Jurkat, Clone E6-1 (cell line): ENCODE measurements at regions not wholly inside any gene's neighbourhood (a gene's known extent, or its start where the extent isn't known, plus 50 kb on each side); places are given as distances from the start of the nearest gene placed in this dataset.

Experiments
- DNase-seq: peaks from one replicate; pipeline ENCODE4 v3.0.0-alpha.2; 2011; ENCODE audit warnings: low read depth, low spot score
- H3K4me3 ChIP-seq: 2 replicates; pipeline ENCODE4 v1.5.1; 2011; ENCODE audit warnings: mild to moderate bottlenecking, low read length, control low read depth, moderate library complexity

DNA sequence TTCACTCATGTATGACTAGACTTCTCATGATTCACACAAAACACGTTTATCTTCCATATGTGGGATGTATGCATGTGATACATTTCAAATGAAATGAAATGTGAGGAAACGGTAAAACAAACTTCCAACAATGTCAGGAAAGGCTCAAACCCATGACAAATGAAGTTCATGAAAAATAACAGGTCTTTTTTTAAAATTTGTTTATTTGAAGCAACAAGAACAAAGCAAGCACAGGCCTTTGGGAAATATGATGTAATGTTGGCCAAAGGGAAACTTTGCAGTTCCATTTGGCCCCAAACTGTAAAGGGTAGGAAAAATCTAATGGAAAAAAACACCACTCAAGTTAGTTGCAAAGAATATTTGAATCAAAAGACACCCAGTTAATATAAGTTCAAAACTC lies 463.8 kb upstream of the ARGLU1 start:
- DNase-seq, result no peak
- no peak overlapping the region for H3K4me3 ChIP-seq

DNA sequence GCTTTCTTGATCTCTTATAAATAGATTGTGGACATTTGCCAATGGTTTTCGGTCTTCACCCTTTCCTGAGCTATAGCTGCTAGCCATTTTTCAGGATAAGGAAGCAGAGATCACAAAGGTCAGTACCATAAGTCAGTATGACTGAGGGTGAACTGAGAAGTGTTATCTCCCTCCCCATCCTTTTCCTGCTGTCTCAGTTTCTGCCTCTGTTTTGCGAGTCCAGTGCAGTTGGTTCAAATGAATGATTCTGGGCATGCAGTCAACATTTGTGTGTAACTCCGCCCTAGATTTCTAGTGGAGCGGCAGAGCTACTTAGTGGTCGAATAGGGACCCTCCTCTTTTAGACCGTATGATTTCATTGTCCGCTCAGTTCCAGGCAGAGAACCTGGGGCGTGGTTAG lies 460.8 kb upstream of the ARGLU1 start:
- H3K4me3 ChIP-seq, result no peak overlapping the region
- DNase-seq, result no peak

DNA sequence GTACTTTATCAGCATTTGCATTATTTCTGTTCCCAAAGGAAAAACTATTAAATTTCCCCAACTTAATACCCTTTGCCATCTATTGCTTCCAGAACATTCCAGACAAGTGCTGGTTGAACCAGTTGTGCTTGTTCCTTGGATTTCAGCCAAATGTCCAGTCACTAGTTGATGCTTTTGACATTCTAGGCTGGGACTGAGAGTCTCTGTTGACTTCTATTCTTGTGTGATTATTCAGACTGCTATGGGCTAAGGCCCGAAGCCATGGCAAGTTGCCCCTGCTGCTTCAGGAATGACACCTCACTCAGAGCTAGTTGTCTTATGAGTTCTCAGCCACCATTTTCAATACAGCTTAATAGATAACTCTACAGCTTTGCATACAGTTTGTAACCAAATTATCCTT lies 458.1 kb upstream of the ARGLU1 start:
- DNase-seq, result no peak
- no peak overlapping the region for H3K4me3 ChIP-seq

DNA sequence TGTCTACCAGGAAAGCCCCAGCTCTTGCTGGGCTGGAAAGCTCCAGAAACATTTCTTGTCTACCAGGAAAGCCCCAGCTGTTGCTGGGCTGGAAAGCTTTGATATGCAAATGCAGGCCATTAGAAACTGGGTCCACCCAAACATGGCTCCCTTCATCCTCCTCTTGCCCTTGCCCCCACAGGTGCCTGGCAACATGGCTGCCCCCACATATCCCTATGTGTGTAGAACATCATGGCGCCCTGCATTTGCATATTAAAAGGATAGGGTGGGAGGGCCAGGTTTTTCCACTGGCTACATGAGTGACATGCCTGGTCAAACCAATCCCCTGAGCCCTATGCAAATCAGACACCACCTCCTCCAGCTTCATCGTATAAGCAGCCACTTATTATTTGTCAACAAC lies 455.4 kb upstream of the ARGLU1 start:
- no peak overlapping the region for H3K4me3 ChIP-seq
- DNase-seq, result no peak

DNA sequence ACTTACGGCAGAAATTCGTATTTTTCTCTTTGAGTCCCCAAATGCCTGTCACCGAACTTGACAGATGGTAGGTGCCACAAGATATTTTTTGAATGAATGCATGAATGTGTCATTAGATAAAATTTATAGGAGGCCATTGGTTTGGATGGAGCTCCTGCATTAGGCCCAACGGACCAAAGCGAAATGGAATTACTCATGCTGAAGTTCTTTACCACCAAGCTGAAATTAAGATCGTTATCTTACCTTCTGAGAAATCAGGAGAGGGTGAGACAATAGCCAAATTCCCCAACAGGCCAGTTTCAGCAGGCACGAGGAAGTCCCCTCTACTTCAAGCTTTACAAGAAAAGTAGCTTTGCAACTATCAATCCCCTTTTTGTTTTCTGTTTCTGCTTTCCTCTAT lies 452.5 kb upstream of the ARGLU1 start:
- H3K4me3 ChIP-seq, result no peak overlapping the region
- no peak for DNase-seq

DNA sequence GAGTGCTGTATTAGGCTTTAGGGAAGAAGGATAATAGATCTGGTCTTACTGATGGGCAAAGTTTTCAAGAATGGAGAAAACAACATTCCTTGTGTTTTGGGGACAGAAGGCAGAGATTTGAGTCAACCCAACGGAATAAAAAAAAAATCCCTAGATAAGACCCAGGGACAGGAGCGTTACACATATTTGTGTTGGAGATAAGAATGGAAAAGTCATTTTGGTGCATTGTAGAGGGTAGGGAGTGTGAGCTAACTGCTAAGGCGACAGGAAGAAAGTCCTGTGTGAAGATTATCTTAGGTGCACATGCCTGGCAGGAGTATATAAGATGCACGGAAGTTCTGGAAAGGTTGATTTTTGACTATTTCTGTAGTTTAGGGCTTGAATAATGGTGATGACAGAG lies 450.3 kb upstream of the ARGLU1 start:
- DNase-seq, result no peak
- no peak overlapping the region for H3K4me3 ChIP-seq

DNA sequence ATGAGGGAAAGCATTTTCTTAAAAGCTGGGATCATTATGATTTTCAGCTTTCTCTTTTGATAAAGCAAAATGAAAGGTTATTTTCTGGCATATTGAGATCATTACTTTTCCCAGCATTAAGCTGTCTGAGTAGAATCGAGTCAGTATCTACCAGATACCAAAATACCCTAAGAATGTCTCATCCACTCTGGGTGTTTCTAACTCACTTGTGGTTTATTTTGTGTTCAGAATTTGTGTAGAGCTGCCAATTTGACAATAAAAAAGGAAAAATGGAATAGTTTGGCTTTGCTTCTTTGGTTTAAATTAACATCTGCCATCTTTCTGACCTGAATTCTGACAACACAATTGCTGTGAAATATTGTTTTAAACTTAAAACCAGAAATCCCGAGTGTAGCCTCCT lies 438.7 kb upstream of the ARGLU1 start:
- H3K4me3 ChIP-seq, result no peak overlapping the region
- DNase-seq, result no peak

DNA sequence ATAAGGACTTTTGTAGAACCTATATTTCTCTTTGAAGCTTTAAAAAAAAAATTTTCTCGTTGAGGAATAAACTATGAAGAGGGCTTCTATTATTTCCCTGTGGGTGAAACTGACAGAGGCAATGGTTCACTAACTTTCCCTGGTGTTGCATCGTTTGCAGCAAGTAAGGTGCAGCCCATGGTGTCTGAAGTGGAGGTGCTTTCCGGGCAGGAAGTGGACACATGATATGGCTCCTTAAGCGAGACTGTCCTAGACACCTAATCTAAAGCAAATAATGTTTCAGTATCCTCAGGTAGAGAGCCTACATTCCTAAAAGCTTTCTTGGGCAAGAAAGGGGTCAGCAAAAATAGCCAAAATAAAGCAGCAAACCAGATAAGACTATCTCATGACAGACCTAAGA lies 437.6 kb upstream of the ARGLU1 start:
- H3K4me3 ChIP-seq, result no peak overlapping the region
- no peak for DNase-seq

DNA sequence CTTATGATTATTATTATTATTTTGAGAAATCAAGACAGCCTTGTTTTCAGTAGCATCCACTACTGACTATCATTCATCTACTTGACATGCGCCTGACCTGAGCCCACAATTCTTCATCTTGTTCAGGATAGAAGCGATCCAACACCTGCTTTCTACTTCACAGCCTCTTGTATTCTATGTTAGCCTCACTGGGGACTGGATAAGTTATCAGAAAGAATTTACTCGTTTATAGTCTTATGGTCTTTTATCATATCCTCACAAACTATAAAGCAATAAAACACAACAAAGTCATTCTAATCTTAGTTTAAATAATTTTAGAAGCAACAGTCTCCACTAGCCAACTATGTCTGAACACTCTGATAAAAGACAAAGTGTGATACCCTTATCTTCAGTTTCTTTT lies 436.0 kb upstream of the ARGLU1 start:
- no peak for DNase-seq
- no peak overlapping the region for H3K4me3 ChIP-seq

DNA sequence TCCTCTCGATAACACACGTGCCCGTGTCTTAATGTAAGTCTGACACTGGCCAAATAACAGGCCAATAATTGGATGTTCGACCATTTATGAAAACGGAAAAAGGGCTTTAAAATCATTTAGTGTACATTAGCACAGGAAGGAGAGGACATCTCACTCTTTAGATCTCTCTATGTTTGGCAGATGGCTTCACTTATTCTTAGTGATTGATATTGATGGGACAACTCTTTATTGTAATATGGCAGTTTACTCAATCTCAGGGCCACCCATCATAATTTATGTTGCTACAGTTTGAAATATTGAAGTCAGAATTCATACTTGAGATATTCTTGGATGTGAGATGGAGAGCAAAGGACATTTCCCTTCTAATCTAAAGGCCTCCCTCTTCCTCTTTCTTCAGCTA lies 430.7 kb upstream of the ARGLU1 start:
- no peak overlapping the region for H3K4me3 ChIP-seq
- no peak for DNase-seq

DNA sequence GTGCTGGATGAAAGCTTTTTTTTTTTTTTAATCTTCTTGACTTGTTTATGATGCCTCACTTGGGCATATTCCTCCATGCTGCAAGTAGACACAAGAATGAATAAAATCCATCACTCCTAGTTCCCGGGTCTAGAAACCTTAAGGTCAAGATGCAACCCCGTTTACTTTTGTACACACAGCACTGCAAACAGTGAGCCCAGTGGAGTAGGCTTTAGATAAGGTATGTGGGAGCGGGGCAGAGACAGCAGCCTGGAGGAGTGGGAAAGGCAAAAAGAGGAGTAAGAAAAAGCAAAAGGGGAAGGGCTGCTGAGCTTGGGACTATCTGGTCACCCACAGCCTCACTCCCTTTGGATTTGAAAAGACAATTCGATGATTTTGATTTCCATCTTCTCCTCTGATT lies 429.8 kb upstream of the ARGLU1 start:
- H3K4me3 ChIP-seq, result no peak overlapping the region
- no peak for DNase-seq

DNA sequence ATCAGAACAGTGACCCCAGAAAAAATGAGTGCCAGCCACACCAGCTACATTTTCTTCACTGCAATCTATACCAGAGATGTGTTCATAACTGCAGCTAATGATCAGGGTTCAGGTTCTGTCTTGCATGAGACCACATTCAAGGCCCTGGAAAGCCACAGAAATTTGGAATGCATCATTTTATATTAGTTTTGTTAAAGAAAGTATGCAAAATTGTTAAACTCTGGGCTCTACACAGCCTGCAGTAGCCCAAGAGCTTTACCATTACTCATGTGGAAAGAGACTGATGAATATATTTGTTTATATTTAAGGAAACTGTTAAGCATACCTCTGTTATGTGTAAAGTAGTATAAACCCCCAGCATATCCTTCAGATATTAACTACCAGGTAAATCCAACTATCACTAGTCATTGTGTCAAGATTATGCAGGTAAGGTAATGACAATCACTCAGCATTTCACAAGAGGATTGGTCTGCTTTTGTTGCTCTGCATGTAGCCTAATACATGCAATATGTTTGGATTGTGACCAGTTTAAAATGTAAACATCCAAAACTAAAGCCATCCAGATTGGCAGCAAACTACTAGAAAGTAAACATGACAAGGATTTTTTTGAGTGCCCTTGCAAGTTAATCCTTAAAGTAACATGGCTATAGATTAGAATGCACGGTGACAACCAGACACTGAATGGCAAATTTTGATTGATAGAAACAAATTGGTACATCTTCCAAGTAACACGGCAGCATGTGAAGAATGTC lies 429.1 kb upstream of the ARGLU1 start:
- DNase-seq, result no peak
- no peak overlapping the region for H3K4me3 ChIP-seq

DNA sequence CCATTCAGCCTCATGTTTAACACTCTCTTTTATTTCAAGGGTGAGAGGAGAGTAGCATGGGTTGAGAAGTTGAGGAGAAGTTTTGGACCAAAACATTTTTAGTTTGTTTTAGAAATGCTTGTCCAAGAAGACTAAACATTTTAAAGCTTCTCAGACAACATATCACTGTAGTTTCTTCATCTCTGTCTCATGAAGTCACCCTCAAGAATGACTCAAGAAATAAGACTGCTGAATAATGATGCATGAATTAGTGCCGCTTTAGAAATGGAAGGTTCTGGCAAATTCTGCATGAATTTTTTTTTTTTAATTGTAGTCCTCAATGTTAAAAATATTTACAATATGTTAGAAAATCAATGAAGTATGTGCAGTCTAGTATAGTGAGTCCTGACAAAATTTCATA lies 422.7 kb upstream of the ARGLU1 start:
- no peak for DNase-seq
- no peak overlapping the region for H3K4me3 ChIP-seq

DNA sequence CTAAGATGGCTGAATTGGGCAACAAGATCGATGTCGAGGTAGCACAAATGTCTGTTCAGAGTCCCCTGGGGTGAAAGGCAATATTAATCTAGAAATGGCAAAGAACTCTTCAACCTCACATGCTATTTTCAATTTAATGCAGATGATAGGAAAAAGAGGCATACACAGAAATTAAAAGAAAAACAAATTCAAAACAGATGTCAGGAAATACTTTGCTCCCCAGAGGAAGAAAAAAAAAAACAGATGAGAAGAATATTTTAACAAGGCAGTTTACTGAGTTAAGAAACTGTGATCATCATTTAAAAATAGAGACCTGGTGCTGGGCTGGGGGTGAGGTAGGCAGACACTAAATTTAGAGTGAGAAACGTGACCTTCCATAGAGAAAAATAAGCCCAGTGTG lies 421.9 kb upstream of the ARGLU1 start:
- no peak for DNase-seq
- H3K4me3 ChIP-seq, result no peak overlapping the region

DNA sequence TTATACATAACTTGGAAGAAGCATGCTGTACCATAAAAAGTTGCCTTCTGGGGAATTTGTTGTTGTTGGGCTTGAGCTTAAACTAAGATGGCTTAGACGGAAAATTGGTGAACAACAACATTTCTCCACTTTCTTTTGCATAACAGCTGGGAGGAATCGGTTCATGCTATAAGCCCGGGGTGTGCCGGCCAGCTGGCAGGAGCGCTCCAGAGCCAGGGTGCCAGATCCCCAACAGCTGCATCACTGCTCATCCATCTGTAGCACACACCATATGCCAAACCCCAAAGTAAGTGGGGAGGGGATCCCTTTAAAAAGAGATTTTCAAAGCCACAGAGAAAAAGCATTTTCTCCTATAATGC lies 419.5 kb upstream of the ARGLU1 start:
- H3K4me3 ChIP-seq, result no peak overlapping the region
- no peak for DNase-seq

DNA sequence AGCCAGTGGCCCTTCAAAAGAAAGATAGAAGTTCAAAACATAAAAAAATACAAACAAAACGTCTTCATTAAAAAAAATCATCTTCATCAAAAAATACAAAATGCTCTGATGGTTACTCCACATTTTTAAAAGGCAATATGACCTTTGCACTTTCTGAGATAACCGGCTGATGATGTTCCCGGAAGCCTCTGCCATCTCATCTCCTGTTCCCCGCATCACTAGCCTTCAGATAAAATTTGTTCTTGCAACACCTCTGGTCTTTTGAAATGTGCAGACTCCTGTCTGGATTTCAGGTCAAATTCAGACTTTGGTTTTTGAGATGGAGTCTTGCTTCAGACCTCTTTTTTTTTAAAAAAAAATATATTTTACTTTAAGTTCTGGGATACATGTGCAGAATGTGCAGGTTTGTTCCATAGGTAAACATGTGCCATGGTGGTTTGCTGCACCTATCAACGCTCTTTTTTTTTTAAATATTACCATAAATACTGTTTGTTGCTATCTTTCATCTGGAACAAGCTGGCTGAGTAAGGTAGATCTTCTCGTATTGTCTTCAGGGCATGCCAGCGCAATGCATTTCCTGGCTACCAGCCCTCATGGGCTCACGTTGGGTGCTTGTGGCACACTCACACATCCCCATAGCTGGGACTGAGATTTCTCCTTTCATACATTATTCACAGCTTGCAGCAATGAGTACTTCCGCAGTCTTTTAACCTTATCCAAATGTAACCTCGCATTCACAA lies 418.9 kb upstream of the ARGLU1 start:
- DNase-seq, result no peak

DNA sequence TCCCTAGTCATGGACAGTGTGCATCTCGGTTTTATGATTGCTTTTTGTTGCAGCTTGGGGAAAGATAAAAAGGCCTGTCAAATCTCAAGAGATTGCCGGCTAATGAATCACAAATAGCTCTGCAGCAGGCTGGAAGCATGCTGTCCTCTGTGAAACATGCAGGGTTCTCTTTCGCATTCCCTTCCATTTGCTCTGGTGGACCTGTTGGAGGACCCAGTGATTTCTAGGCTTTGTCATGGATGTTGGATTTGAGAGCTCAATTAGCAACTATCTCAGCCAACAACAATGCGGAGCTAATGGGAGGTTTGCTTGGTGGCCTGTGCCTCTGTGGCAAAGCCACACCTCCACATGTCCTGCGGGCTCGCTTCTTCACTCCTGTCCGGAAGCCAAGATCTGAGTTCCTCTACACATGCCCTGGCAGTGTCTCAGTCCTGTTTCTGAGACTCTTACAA lies 418.1 kb upstream of the ARGLU1 start:
- no peak for DNase-seq
- no peak overlapping the region for H3K4me3 ChIP-seq

More for the DNA sequence above, 418.9 kb upstream of the ARGLU1 start:
- no peak overlapping the region for H3K4me3 ChIP-seq

DNA sequence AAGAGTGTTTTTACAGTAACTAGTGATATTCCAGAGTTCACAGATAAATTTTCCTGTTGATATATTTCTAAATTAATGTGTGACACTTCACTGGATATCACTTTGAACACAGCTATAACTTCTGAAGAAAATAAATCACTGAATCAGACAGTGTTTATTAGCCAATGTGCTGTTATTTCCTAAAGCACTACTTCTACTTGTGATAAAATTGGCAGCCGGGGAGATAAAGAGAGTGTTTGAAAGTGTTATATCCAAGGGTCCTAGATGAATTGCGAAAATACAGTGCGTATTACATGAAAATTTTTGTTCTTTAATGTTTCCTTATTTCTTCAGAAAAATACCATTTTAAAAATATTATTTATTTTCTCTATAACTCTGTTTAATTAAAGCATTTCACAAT lies 417.5 kb upstream of the ARGLU1 start:
- DNase-seq, result no peak
- H3K4me3 ChIP-seq, result no peak overlapping the region

DNA sequence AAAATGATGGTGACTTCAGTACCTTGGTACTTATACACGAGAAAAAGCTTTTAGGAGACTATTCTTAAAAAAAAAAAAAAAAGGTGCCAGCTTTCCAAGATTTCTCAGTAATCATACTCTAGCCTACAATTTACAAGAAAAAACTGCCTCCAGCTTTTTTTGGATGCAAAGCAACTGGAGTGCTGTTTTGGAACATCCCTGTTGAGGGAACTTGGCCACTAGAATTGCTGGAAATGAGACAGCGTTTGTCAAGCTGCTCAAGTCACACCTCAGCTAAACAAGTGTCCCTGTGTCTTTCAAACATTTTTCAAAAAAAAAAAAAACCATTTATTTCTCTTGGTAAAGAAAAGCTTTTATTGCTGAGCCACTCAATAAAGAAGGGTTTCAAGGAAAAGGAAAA lies 413.1 kb upstream of the ARGLU1 start:
- DNase-seq, result no peak
- no peak overlapping the region for H3K4me3 ChIP-seq

DNA sequence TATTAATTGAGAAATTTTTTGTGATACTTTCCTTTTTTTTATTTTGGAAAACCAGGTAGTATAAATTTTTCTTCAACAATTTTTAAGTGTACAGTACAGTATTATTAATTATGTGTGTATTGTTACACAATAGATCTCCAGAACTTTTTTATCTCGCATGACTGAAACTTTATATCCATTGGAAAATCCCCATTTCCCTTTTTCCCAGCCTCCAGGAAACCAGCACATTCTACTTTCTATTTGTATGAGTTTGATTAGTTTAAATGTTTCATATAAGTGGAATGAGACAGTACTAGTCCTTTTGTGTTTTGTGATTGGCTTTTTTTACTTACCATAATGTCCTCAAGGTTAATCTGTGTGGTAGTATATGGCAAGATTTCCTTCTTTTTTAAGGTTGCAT lies 399.5 kb upstream of the ARGLU1 start:
- H3K4me3 ChIP-seq, result no peak overlapping the region
- no peak for DNase-seq

DNA sequence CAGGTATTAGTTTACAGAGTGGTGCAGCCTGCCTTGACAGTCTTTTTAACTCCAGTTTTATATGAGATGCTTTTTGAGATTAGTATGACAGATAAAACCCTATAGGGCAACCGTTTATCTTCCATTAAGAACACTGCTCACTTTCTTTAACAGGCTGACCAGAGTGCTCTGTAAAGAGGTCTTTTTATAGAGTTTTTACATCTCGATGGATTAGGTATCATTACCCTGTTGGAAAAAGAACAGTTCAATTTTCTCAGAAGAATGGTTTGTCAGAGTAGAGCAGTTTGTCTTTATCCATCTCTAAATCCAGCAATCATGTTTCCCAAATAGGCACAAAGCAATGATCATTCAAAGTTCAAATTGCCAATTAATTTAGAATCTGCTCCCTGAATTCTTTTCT lies 395.2 kb upstream of the ARGLU1 start:
- no peak for DNase-seq
- H3K4me3 ChIP-seq, result no peak overlapping the region
